NCI-H524 treated with DMSO at 0.1 percent for 48 hours (cell line): ENCODE measurements at regions not wholly inside any gene's neighbourhood (a gene's known extent, or its start where the extent isn't known, plus 50 kb on each side); places are given as distances from the start of the nearest gene placed in this dataset.

ENCODE experiments used
- DNase-seq: peaks from one replicate; lab custom pipeline; 2025; lab: John Stamatoyannopoulos, UW

- peak; percentile 11 for DNase-seq
These were observed 62.8 kb downstream of the FAM9B start for GRCh38 chrX:8971116-8971515.

DNA sequence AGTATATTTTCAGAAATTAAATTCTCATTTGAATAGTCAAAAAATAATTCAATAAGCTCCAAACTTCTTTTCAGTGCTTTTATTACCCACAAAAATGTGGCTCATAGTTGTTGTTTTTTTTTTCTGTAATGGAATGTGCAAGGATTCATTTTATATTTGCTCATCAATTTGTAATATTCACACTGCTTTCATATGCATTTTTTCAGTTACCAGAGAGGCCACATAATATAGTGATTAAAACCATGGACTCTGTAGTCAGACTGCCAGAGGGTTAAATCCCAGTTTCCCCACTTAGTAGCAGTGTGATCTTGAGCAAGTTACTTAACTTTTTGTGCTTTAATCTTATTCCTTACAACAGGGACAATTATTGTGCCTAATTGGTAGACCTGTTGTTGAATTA is 64.5 kb downstream of the FAM9B start:
- no peak for DNase-seq

GRCh38 chrX:8967461-8967860 is 66.5 kb downstream of the FAM9B start:
- no peak for DNase-seq

GRCh38 chrX:8960957-8961468 is 72.9 kb downstream of the FAM9B start:
- DNase-seq = no peak

- DNase-seq = no peak
These were observed 78.4 kb downstream of the FAM9B start for GRCh38 chrX:8955511-8955910.

GRCh38 chrX:8946563-8946962 is 87.4 kb downstream of the FAM9B start:
- no peak for DNase-seq

DNA sequence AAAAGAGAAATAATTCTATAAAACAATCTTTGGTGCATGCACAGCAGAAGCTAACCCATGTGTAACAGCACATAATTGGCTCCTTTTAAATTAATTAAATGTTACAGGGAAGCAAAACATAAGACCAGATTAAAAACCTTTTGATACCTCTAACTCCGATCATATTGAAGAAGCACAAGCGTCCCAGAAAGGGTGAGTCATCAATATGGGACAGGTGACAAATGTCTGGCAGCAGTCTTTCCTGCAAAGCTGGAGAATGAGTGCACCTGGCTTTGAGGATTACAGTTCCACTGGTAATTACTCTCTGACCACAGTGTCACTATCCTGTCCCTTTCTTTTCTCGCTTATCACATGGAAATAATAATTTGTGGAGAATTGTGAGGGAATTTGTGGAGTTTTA is 94.6 kb downstream of the FAM9B start:
- DNase-seq = no peak

- DNase-seq = no peak
These were observed 106.2 kb downstream of the FAM9B start for GRCh38 chrX:8927701-8928100.

GRCh38 chrX:8927066-8927635 is 106.8 kb downstream of the FAM9B start:
- no peak for DNase-seq

DNA sequence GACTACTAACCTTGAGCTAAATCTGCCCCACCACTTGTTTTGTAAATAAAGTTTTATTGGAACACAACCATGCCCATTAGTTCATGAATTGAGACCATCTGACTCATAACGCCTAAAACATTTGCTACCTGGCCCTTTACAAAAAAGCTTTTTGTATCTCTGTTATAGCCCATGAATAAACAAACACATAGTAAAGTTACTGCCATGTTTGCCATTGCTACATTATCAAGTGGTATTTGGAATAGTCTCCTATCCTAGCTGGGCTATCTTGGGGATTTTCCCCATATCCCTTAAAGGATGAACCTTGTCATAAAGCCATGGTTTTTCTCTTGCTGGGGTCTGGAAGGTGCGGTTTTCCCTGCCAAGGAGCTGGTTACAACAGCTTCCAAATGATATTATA is 112.3 kb downstream of the FAM9B start:
- no peak for DNase-seq

DNA sequence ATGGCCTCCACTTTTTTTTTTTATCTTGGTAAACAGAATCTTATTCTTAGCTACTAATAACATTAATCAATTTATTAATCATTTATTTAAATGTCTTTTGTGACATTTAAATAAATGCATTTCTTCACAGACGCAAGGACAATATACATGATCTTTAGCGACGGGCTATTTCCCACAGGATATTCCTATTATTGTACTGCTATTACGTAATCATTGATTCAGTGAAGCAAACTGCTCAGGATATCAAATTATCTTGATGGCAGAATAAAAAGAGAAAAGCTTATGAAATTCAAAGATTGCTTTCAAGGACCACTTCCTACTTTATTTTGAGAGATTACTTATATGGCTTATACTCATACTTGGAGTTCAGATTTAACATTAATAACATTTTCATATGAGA is 114.1 kb downstream of the FAM9B start:
- DNase-seq = no peak

GRCh38 chrX:8916697-8917096 is 115.5 kb upstream of the FAM9A start:
- DNase-seq = no peak

DNA sequence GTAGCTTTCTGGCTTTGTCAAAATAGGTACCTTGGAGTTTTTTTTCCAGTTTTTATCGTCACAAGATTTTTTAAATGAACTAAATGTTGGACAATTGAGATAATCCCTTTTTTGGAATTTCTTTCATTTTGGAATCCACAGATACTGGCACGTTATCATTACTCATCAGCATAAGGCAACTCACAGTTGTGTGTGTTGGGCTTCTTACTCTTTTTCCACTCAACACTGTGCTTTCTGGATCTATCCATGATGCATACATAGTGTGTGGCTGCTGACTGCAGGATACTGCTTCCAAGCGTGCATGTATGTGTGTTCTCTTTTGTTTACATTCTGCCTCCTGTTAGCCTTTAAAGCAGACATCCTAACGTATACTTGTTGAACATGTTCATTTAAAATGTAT is 113.5 kb upstream of the FAM9A start:
- DNase-seq = no peak

- no peak for DNase-seq
These were observed 112.6 kb upstream of the FAM9A start for GRCh38 chrX:8913655-8914409.

GRCh38 chrX:8907688-8908087 is 106.5 kb upstream of the FAM9A start:
- DNase-seq = no peak

GRCh38 chrX:8906299-8906938 is 105.2 kb upstream of the FAM9A start:
- DNase-seq = no peak

DNA sequence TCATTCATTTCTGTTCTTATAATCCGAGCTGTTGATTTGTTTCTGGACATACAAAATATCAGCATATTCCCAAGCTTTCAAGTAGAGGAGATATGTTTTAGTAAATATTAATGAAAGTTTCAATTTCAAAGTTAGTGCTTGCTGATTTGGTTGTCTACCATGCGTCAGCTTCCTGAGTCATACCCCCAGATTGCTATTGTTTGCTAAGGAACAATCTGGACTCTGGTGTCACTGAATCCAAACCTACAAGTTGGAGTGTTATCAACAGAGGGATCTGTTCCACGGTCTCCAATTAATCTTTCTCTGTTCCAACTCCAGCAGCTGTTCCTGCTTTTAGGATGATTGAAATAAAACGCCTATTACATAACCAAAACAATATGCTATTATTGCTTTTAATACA is 96.1 kb upstream of the FAM9A start:
- DNase-seq = no peak

DNA sequence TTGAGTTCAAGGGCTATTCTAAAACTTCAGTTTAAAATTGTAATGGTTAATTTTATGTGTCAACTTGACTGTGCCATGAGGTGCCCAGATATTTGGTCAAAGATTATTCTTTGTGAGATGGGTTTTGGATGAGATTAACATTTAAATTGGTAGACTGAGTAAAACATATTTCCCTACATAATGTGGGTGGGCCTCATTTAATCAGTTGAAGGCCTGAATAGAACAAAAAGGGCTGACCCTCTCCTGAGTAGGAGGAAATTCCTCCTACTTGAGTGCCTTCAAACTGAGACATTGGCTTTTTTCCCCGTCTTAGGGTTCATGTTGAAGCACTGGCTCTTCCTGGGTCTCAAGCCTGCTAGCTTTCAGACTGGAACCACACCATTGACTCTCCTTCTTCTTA is 89.6 kb upstream of the FAM9A start:
- no peak for DNase-seq

DNA sequence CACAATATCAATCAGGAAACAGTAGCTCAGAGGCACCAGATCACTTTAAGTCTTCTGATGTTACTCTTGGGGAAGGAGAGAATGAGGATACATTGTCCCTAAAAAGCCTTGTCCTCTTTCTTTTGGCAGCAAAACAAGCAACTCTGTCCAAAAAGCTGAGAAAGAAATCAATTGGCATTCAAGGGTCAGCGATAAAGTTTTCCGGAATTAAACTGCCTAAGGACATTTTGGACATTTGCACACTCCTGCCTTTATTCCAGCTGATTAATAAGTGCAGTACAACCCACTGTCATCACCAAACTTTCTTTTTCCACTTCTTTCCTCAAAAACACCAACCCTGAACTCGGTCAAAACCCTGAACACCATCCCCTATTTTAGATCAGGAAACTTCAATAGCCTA is 85.8 kb upstream of the FAM9A start:
- DNase-seq = no peak

GRCh38 chrX:8879750-8880149 is 78.6 kb upstream of the FAM9A start:
- no peak for DNase-seq

- DNase-seq = no peak
These were observed 72.8 kb upstream of the FAM9A start for GRCh38 chrX:8873956-8874355.

GRCh38 chrX:8873102-8873501 is 71.9 kb upstream of the FAM9A start:
- no peak for DNase-seq

DNA sequence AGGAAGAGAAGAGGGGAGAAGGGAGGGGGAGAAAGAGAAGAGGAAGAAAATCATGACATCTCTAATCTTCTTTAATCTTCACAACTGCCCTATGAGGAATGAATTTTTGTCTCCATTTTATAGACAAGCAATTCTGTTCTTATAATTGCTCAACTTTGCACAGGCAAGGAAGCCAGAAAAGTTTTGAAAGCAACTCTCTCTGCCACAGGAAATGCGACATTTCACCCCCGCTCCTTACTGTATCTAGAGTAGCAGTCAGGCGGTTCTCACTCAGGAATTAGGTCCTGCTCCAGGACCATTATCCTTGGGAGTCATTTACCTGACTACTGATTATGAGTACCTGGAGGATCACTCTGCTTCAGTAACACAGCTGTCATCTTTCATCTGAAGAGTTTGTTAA is 69.2 kb upstream of the FAM9A start:
- no peak for DNase-seq
